ENCODE measurements at regions not wholly inside any gene's neighbourhood (a gene's known extent, or its start where the extent isn't known, plus 50 kb on each side); places are given as distances from the start of the nearest gene placed in this dataset.

DNA sequence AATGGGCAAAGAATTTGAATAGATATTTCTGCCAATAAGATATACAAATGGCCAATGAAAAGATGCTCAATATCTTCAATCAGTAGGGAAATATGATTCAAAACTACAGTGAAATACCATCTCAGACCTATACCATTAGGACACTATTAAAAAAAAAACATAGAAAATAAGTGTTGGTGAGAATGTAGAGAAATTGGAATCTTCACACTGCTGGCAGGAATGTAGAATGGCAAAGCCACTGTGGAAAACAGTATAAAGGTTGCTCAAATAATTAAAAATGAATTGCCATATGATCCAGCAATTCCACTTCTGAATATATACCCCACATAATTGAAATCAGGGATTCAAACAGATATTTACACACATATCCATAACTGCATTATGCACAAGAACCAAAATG is 88.1 kb upstream of the STARD13 start:
- DNase-seq: no peak

DNA sequence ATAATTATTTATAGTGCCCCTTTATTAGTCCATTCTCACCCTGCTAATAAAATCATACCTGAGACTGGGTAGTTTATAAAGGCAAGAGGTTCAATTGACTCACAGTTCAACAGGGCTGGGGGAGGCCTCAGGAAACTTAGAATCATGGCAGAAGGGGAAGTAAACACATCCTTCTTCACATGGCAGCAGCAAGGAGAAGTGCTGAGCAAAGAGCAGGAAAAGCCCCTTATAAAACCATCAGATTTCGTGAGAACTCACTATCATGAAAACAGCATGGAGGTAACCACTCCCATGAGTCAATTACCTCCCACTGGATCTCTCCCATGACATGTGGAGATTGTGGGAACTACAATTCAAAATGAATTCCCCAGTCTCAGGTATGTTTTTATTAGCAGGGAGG is 89.9 kb upstream of the STARD13 start:
- no peak for DNase-seq

GRCh38 chr13:33376212-33376611 is 90.7 kb upstream of the STARD13 start:
- DNase-seq: no peak

DNA sequence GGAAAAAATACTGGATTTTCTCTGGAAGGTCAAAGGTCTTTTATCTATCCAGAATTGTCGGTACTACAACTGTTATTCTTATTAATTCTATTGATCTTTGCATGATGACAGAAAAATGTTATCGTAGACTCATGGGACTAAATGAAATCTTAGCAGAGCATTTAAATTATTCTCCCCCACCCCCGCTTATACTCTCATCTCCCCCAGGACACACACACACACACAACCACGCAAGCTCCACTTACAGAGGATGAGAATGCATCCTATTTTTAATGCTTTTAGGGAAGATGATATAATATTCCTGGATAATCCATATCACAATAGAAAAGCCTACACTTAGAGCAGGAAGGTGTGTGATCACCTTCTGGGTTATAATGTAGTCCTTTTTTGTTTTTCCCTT is 91.9 kb upstream of the STARD13 start:
- no peak for DNase-seq

GRCh38 chr13:33377825-33378224 is 92.3 kb upstream of the STARD13 start:
- DNase-seq: no peak

DNA sequence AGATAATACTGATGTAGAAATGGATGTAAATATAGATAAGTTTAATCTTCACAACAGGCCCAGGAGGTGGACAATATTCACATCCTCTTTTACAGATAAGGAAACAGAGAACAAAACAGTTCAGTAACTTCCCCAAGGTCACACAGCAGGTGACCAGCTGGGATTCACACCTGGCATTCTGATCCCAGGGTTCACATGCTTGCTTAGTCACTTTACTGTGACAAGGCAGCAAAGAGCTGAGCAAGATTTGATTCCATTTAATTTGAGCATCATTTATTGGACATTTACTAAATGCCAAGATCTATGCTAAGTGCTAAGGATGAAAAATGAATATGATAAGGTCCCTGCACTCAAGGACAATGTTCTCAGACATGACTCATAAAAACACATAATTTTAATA is 94.1 kb upstream of the STARD13 start:
- DNase-seq: no peak

DNA sequence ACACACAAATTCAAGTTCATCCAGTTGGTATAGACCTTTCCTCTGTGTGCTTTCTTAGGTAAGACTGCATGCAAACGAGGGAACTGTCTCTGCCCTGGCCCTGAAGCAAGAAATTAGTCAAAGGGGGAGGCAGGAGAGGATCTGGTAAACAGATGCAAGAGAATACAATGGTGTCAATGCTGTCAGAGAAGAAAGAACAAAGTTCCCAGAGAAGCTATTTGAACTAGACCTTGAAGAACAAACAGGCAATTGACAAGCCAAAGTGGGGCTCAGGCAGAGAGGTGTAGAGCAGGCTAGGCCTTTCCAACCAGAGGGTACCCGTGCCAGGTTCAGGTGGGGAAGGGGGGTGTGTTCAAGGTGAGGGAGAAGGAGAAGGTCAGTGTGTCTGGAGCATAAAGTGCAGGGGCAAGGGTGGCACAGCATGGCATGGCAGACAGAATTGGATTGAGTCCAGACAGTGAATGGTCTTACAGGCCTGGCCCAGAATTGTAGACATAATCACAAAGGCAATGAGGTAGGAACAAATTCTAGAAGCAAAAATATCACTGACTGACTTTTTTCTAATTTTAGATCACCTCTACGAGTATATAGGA is 95.0 kb upstream of the STARD13 start:
- DNase-seq: no peak

- DNase-seq: no peak
These were observed 95.6 kb upstream of the STARD13 start for GRCh38 chr13:33381180-33381579.

DNA sequence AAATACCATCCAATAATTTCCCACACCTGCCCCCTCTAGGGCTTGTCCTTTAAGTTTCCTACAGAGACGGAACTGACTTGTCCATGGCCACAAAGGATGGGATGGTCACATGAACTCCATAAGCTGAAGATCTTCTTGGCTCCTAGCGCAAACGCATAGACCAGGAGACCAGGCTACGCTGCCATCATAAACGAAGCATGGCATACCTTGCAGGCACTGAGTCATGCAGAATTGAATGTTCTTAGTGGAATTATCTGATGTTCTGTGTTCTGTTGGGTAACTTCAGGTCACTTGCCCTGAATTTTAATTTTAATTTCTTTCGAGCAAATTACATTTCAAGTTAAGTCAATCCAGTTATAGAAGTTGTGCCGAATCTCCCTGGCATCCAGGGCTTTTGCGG is 96.4 kb upstream of the STARD13 start:
- DNase-seq: no peak

DNA sequence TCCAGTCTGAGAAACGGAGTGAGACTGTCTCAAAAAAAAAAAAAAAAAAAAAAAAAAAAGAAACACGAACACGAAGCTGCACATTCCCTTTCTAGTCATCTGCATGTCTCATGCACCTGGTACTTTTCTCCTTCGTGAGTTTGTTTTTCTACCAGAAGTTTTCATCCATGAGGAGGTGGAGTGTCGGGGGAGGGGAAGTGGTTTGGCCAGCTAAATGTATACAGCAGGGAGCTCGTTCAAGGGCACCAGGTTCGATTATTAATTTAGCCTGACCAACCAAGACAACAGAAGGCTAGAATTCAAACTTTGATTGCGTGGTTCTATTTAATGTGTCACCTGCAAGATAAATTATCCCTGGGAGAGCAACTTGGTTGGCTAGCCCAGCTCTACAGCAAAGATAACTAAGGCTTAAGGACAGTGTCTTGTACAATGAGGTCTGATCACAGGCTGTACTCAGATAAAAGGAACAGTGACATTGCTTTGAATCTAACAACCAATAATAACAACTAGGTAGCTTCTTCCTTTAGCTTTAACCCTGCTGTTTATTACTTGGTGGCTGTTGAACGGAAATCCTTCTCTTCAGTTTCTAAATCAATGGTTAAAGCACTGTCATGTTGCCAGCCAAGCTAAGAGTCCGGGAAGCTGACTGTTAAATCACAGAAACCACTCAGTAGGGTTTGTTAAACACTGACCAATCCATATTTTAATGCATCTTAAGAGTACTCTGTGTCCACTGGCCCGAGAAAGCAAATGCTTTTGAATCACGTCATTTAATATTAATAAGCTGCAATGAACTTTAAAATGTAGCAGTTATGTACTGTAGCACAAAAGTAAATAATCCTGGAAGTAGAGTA is 98.4 kb upstream of the STARD13 start:
- peak; percentile 78 for DNase-seq

DNA sequence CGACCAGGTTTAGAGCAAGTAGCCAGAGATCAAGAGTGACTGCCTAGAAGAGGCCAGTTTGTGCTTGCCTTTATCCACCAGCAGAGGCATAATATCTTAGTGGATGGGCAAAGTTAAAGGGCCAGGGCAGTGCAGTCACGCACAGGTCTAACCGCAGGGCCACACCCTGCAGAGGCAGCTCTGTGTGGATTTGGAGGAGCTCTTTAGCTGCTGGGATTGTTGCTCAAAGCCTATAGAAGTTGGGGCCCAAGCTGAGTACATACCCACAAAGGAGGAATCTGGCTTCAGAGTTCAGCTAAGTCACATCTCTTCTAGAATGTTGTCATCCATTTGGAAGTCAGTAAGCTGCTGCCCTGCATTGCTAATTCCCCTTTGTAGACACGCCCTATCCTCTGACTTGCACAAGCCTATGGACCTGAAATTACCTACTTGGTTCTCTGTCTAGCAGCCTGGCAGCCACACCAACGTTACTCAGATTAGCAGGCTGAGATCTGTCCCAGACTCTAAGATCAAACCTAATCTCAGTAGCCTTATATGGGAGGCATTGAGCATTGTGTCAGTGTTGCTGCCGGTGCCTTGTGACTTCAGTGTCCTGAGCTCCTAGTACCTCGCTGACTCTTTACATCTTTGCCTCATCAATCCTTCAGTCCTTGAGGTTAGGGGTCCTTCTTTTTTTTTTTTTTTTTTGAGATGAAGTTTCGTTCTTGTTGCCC is 102.9 kb upstream of the STARD13 start:
- no peak for DNase-seq

DNA sequence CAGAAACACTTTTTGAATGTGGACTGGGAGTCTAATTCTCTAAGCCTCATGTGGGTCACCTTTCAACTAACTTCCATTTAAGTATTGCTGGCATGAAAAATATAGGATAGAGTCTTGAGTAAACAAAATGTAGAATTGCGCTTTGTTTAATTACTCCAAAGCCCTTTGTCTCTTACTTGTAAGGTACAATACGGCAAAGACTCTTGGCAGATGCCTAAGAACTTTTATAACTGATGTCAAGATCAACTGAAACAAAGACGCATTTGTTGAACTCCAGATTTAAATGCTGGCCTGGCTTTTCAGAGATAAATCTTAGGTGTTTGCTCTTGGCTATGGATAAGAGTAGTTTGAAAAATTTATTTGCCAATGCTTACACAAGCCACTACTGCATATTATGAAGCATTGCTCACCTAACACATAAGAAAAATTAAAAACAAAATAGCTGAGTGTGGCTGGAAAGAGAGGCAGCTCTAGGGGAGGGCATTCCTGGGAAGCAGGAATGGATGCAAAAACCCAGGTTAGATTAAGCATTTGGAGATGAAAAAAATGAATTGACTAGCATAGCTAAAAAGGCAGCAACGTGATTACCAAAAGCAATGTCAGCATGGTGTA is 107.3 kb upstream of the STARD13 start:
- DNase-seq: no peak

GRCh38 chr13:33394294-33394932 is 108.9 kb upstream of the STARD13 start:
- no peak for DNase-seq

DNA sequence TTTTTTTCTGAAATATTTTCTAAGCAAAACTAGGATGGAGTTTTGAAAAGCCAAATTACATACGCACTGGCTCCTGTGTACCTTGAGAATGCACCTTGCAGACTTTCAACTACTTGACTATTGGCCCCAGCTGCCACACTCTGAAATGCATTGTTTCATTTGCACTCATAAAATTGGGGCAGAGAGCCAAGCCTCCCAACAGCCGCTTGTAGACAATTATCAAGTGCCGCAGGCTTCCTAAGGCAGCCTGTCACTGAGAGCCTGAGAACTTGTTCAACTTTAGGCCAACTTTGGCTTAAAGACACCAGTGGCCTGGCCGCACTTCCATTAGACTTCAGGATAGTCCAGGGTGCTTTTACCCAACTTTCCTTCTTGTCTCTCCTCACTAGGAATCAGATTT is 115.7 kb upstream of the STARD13 start:
- DNase-seq: no peak

- no peak for DNase-seq
These were observed 117.4 kb upstream of the STARD13 start for GRCh38 chr13:33402975-33403374.

- no peak for DNase-seq
These were observed 118.3 kb upstream of the STARD13 start for GRCh38 chr13:33403807-33404362.

GRCh38 chr13:33405371-33405770 is 119.8 kb upstream of the STARD13 start:
- DNase-seq: no peak

DNA sequence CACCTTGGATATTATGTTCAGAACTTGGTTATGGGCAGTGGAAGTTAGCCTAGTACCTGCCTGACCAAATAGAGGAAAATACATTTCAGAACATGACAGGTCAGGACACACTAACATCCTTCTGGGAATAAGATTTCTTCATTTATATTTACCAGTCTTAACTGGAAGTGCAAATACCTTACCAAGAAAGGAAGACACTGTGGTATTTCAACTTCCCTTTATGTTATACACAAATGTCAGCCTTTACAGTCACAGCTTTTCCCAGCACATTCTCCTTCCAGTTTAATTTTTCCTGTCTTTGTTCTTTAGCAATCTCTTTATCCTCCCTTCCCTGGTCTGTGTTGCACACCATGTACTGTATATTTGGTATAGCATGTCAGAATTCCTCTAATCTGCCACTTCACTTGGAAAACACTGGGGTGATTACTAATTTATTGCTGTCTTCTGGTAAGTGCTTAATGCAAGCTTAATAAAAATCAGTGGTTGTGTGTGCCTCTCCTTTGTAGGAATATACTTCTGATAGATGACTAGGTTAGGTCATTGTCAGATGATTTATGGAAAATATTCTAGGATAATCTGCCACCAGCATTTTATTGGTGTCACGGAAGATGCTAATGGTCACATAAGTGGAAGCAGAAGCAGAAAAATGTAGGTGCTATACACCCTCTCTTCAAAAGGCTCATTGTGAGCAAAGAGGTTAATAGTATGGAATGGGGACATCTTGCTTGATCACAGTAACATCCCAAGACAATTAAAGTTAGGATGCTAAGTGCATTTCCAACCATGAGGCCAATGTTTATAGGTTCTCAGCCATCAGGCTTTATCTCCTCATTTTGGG is 124.3 kb upstream of the STARD13 start:
- no peak for DNase-seq

GRCh38 chr13:33410619-33411018 is 125.1 kb upstream of the STARD13 start:
- no peak for DNase-seq

DNA sequence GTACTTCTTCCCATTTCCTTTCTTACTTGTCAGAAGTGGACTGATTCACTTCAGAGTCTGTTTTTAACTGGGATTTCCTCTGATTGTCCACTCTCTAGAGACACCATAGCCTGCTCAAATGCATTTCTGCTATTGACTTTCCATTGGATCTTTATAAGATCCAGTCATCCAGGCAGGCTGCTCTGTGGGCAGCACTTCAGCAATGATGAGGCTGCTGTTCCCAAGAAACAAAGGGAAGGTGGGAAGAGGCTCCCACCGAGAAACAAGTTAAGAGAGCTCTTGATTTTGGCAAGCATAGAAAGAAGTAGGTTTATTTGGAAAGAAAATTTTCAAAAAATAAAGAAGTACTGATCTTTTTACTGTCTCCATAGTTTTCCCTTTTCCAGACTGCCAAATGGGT is 125.8 kb upstream of the STARD13 start:
- no peak for DNase-seq

DNA sequence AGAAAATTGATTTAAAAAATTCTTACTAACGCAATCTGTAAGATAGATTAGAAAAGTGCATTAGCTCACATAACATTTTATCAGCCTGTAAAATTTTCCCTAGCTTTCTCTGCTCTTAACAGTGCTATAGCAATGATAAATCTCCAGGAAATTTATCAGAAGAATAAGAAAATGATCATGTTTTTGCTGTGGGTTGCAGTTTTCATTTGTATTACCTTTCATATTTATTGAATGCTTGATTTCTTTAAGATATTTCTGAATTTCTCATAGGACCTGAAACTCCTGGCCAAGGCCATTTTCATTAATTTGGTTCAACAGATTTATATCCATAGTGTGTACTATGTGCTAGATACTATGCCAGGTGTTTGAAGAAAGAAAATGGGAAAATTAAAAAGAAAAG is 130.3 kb upstream of the STARD13 start:
- DNase-seq: no peak

Data from NCI-H187 treated with DMSO at 0.1 percent for 48 hours (cell line).